Neural cell (in vitro differentiated cells): ENCODE measurements at regions not wholly inside any gene's neighbourhood (a gene's known extent, or its start where the extent isn't known, plus 50 kb on each side); places are given as distances from the start of the nearest gene placed in this dataset.

Source experiments
- H2AFZ ChIP-seq: fragments of 200-600, 300-800 bp; sonication (generic), shearing (Covaris generic); 2 replicates; pipeline ENCODE4 v1.6.0; 2014; ENCODE audit warnings: low read depth, mild to moderate bottlenecking, antibody characterized with exemption, low read length, moderate library complexity
- H3F3A ChIP-seq: fragments of 200-600 bp; shearing (Covaris generic); 2 replicates; pipeline ENCODE4 v1.6.1; 2016; ENCODE audit warnings: mild to moderate bottlenecking, moderate library complexity, mixed read lengths, antibody characterized with exemption, low read length; ENCODE audit not compliant: insufficient read depth, poor library complexity, severe bottlenecking
- H3K27ac ChIP-seq: fragments of 200-600, 300-800 bp; sonication (generic), shearing (Covaris generic); 2 replicates; pipeline ENCODE4 v1.5.1; 2014; ENCODE audit warnings: mild to moderate bottlenecking, low read length, moderate library complexity
- H3K27me3 ChIP-seq: fragments of 300-800, 200-600 bp; sonication (generic), shearing (Covaris generic); 2 replicates; pipeline ENCODE4 v1.6.0; 2014; ENCODE audit warnings: mild to moderate bottlenecking, low read depth, low read length, moderate library complexity; ENCODE audit not compliant: insufficient read depth
- H3K36me3 ChIP-seq: fragments of 300-800, 200-600 bp; sonication (generic), shearing (Covaris generic); 2 replicates; pipeline ENCODE4 v1.5.1; 2014; ENCODE audit warnings: mild to moderate bottlenecking, antibody characterized with exemption, low read length, moderate library complexity; ENCODE audit not compliant: insufficient read depth
- H3K4me2 ChIP-seq: fragments of 300-800, 200-600 bp; sonication (generic), shearing (Covaris generic); 2 replicates; pipeline ENCODE4 v1.6.0; 2014; ENCODE audit warnings: mild to moderate bottlenecking, low read length
- H3K4me3 ChIP-seq: fragments of 300-800, 200-600 bp; sonication (generic), shearing (Covaris generic); 2 replicates; pipeline ENCODE4 v1.5.1; 2014; ENCODE audit warnings: mild to moderate bottlenecking, low read length, moderate library complexity
- H3K79me2 ChIP-seq: fragments of 200-600 bp; shearing (Covaris generic); replicated peaks from 2 replicates; pipeline ENCODE4 v1.6.0; 2014; ENCODE audit warnings: mild to moderate bottlenecking, low read length, moderate library complexity; ENCODE audit not compliant: insufficient read depth
- H3K9ac ChIP-seq: fragments of 300-800, 200-600 bp; sonication (generic), shearing (Covaris generic); 2 replicates; pipeline ENCODE4 v1.6.1; 2016; ENCODE audit warnings: mild to moderate bottlenecking, low read length, mixed read lengths
- H3K9me2 ChIP-seq: fragments of 200-600 bp; shearing (Covaris generic); 2 replicates; pipeline ENCODE4 v1.6.1; 2016; ENCODE audit warnings: mild to moderate bottlenecking, low read length, mixed read lengths; ENCODE audit not compliant: insufficient read depth
- H3K9me3 ChIP-seq: fragments of 200-600, 300-800 bp; sonication (generic), shearing (Covaris generic); 2 replicates; pipeline ENCODE4 v1.6.1; 2016; ENCODE audit warnings: mild to moderate bottlenecking, mixed run types, low read length, moderate library complexity, mixed read lengths
- H4K20me1 ChIP-seq: fragments of 200-600 bp; shearing (Covaris generic); 2 replicates; pipeline ENCODE4 v1.6.1; 2016; ENCODE audit warnings: mild to moderate bottlenecking, mixed run types; ENCODE audit not compliant: insufficient read depth
- EP300 ChIP-seq: fragments of 450-650 bp; conservative IDR thresholded peaks from 2 replicates; pipeline ENCODE4 v1.6.1; 2014; ENCODE audit warnings: antibody characterized with exemption, mild to moderate bottlenecking, moderate library complexity; ENCODE audit not compliant: poor library complexity, severe bottlenecking
- POLR2AphosphoS5 ChIP-seq: IDR thresholded peaks from 2 replicates; pipeline ENCODE4 v1.6.1; 2012
- RAD21 ChIP-seq: fragments of 450-650 bp; conservative IDR thresholded peaks from 2 replicates; pipeline ENCODE4 v1.6.1; 2014; ENCODE audit warnings: antibody characterized with exemption, mild to moderate bottlenecking, moderate library complexity
- TAF1 ChIP-seq: IDR thresholded peaks from 2 replicates; pipeline ENCODE4 v1.6.1; 2012; ENCODE audit warnings: low read depth
- TF ChIP-seq, protein P1 (sequence below): fragments of 450-650 bp; IDR thresholded peaks from 2 replicates; pipeline ENCODE4 v1.5.1; 2014; ENCODE audit warnings: antibody characterized with exemption, mild to moderate bottlenecking, moderate library complexity; ENCODE audit not compliant: poor library complexity, severe bottlenecking

DNA sequence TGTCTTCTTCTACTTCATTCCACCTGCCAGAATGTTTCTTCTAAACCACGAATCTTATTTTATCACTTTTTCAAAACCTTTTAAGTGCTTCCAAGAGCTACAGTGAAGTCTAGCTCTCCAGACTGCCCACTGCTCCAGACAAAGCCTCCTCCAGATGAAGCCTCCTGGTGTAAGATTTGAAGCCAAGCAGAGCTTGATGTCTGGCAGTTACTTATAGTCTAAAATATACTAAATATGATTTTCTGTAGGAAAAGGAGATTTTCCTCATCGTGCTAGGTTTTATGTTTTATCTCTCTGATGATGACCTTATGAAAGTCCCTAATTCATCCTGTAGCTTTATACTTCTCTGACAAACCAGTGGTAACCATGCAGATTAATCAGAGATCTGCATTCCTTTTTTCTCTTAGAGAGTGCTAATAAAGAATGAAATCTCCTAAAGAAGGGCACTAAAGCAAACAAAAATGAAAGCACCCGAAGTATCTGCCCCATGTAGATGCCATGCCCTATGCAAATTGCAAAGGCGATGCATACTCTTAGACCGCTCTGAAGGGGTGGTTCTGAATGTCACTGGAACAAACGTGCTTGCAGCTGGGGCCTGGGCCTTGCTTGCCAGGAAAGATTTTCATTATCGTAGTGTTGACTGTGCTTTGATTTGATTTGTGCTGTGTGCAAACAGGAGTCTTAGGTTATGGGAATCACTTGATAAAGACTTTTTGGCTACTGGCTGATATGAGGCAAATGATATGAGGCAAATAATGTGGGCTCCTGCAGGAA is 314.2 kb downstream of the PID1 start:
- H3K79me2 ChIP-seq = no peaks in the 10 kb centered on the region
- no peak overlapping the region for H3K4me3 ChIP-seq
- H4K20me1 ChIP-seq = no peaks in the 10 kb centered on the region
- H3K27me3 ChIP-seq = no peaks in the 10 kb centered on the region
- H2AFZ ChIP-seq = no peak overlapping the region
- no peak overlapping the region for H3K27ac ChIP-seq
- no peak overlapping the region for H3K9ac ChIP-seq
- TF ChIP-seq, protein P1, sequence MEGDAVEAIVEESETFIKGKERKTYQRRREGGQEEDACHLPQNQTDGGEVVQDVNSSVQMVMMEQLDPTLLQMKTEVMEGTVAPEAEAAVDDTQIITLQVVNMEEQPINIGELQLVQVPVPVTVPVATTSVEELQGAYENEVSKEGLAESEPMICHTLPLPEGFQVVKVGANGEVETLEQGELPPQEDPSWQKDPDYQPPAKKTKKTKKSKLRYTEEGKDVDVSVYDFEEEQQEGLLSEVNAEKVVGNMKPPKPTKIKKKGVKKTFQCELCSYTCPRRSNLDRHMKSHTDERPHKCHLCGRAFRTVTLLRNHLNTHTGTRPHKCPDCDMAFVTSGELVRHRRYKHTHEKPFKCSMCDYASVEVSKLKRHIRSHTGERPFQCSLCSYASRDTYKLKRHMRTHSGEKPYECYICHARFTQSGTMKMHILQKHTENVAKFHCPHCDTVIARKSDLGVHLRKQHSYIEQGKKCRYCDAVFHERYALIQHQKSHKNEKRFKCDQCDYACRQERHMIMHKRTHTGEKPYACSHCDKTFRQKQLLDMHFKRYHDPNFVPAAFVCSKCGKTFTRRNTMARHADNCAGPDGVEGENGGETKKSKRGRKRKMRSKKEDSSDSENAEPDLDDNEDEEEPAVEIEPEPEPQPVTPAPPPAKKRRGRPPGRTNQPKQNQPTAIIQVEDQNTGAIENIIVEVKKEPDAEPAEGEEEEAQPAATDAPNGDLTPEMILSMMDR = no peak
- no peak for TF ChIP-seq RAD21
- no peak for TF ChIP-seq TAF1
- no peaks in the 10 kb centered on the region for H3K9me3 ChIP-seq
- H3K36me3 ChIP-seq = no peaks in the 10 kb centered on the region
- H3K4me2 ChIP-seq = no peak overlapping the region
- no peaks in the 10 kb centered on the region for H3F3A ChIP-seq
- no peaks in the 10 kb centered on the region for H3K9me2 ChIP-seq

DNA sequence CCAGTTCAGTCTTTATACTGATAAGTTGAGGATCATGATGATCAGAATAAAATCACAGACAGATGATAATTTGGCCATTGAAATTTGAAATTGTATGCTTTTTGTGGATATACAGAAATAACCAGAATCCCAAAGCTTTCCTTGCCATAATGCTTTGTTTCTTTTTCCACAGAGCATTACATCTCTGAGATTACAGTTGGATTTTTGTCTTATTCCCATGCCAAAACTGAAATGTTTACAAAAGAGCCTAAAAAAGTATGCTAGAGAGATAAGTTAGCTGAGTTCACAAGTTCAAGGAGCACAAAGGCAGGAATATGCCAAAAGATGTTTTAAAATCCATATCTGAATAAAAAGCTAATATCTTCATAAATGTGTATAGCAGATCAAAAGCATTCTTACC is 321.3 kb downstream of the PID1 start:
- Histone ChIP-seq H3K9me2 (no peaks in the 10 kb centered on the region), H3K9ac (no peak overlapping the region), H3K27ac (no peak overlapping the region), H3K4me2 (no peak overlapping the region), H3K27me3 (no peaks in the 10 kb centered on the region), H3F3A (no peaks in the 10 kb centered on the region), H4K20me1 (no peaks in the 10 kb centered on the region), H2AFZ (no peak overlapping the region), H3K9me3 (no peaks in the 10 kb centered on the region), H3K79me2 (no peaks in the 10 kb centered on the region), H3K4me3 (no peak overlapping the region), H3K36me3 (no peaks in the 10 kb centered on the region)
- TF ChIP-seq TAF1 = no peak
- TF ChIP-seq, protein P1 = no peak
- TF ChIP-seq POLR2AphosphoS5 = no peak

DNA sequence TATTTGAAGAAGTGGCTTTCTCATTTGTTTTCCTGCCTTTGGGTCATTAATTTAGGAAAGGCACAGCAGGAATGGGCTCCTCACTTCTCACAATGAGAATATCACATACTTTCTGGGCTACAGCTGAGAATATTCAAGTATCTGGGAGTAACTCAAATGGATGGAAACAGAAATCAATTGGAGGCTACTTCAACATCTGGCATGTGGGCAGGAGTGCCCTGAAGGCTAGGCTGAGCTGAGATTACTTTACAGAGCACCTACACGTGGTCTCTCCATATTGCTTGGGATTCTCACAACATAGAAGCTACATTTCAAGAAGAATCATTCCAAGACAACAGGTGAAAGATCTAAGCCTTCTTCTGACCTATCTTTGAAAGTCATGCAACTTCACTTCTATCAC is 325.4 kb downstream of the PID1 start:
- H3K27ac ChIP-seq = no peak overlapping the region
- no peaks in the 10 kb centered on the region for H3K27me3 ChIP-seq
- no peaks in the 10 kb centered on the region for H3K36me3 ChIP-seq
- no peaks in the 10 kb centered on the region for H3F3A ChIP-seq
- no peaks in the 10 kb centered on the region for H3K79me2 ChIP-seq
- no peak for TF ChIP-seq POLR2AphosphoS5
- no peak for TF ChIP-seq EP300
- no peak overlapping the region for H2AFZ ChIP-seq
- no peak overlapping the region for H3K4me3 ChIP-seq
- H3K9ac ChIP-seq = no peak overlapping the region
- no peaks in the 10 kb centered on the region for H3K9me3 ChIP-seq
- H3K9me2 ChIP-seq = no peaks in the 10 kb centered on the region
- no peak overlapping the region for H3K4me2 ChIP-seq
- no peaks in the 10 kb centered on the region for H4K20me1 ChIP-seq
